Stimulated activated CD8-positive, alpha-beta memory T cell treated with anti-CD3 and anti-CD28 coated beads, Interleukin-15, amount 100 ng/mL, for 48 hours (primary cell): ENCODE measurements at regions not wholly inside any gene's neighbourhood (a gene's known extent, or its start where the extent isn't known, plus 50 kb on each side); places are given as distances from the start of the nearest gene placed in this dataset.

Source experiments
- DNase-seq, 2 donors: peaks; one replicate each; pipeline ENCODE4 v3.0.0-alpha.2; 2020; ENCODE audit warnings: low read depth in 2 of 2

GRCh38 chr1:29845910-29846309 is 609.6 kb downstream of the PTPRU start:
- DNase-seq = no peak

DNA sequence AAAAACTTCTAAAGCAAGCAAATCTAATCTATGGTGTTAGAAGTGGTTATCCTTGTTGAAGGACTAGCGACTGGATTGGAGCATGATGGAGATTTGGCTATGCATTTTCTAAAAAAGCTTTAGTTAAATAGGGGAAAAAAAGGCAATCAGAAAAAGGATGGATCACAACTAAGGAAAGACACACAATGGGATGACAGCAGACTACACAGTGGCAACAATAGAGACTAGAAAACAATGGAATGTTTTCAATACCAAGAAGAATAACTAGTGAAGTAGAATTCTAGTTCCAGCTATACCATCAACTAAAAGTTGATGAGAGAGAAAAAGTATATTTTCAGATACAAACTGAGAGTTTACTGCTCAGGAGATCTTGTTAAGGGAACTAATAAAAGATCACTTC is 605.8 kb downstream of the PTPRU start:
- no peak for DNase-seq

DNA sequence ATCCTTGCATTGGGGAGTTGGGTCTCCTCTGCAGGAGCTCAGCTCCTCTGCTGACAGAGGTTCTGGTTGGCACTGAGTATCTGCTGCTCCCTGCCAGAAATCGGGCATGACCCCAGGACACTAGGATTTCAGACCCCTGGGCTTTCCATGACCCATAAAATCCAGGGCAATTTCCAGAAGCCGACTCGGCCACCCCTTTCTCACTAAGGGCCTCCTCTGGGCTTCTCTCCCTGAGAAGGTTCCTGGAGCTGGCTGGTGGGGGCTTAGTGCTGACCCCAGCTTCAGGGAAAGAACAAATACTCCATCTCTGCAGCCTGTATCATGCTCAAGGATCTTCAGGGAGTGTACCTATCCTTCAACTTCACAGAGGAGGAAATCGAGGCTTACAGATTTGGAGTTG is 603.4 kb downstream of the PTPRU start:
- DNase-seq = no peak

DNA sequence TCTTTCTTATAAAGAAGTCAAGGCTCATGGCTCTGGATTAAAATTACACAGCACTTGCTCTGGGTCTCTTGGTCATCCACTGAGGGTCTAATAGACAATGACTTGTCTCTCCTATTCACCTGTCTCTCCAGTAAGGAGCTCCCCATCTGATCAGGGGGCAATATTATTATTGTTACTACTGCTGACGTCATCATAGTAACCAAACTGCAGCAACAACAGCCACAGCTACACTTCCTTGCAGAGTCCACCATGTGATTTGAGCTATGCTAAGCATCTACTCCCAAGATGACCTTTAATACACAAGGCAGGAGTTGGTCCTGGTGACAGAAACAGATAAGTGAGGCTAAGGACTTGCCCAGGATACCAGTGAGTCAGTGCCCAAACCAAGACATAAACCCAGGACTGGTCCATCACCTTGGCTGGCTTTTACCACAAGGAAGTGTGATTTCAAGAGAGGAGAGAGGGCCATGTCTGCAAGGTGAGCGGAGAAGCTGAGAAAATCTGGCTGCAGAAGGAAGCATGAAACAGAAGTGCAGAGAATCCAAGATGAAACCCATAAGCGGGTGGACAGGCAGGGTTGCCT is 602.5 kb downstream of the PTPRU start:
- no peak for DNase-seq

DNA sequence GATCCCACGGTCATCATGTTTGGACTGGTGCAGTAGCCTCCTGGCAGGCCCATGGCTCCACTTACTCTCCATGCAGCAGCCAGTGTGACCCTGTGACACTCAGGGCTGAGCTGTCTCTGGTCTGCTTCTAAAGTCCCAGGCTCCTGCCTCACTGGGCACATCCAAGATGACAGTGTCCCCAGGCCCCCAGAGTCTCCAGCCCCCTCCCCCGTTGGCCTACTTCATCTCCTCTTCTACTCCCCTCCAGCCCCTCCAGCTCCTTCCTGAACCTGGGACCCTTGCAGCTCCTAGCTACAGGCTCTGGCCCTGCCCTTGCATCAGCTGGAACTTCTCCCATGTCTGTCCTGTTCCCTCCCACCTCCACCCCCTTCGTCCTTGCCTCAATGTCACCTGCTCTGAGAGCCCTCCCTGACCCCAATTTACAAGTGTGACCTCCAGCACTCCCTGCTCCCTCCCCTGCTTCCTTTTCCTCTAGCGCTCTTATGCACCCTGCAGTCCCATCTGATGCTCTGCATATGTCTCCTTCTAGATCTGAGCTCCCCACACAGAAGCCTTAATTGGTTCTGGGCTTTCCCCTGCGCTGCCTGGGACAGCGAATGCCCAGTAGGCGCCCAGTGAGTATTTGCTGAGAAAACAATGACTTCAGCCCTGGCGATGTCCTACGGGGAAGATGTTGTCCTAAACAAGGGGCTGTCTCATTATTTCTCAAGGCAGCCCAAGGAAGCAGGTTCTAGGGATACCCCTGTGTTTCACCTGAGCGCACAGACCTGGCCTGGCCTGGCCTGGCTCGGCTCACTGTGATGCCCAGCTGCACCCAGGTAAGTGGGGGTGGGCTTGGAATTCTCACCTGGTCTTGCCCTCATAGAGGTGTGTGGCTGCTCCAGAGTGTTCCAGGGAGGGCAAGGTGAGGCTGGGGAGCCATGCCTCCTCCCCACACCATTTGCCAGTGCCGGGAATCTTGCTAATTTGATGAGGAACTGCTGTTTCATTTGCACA is 600.6 kb downstream of the PTPRU start:
- DNase-seq = no peak

- no peak for DNase-seq
These were observed 599.6 kb downstream of the PTPRU start for GRCh38 chr1:29835874-29836273.

GRCh38 chr1:29835406-29835805 is 599.1 kb downstream of the PTPRU start:
- DNase-seq = no peak

- DNase-seq = no peak
These were observed 597.3 kb downstream of the PTPRU start for GRCh38 chr1:29833581-29833980.

- DNase-seq = no peak
These were observed 596.6 kb downstream of the PTPRU start for GRCh38 chr1:29832936-29833335.

DNA sequence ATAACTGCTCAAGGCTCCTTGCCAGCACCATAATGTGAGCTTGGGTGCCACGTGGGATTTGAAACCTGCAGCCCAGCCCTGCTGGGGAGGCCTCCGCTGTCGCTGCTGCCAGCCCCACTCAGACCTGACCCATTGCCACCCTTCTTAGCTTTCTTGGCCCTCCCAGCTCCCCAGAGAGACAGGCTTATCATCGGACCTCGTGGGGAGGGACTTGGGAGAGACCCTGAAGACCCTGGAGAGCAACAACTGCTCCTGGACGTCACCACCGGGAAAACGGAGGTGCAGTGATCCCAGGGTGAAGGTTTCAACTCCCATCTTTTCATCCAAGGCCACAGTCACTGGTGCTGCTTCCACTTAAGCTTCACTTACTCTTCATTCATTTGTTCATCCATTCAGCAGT is 596.1 kb downstream of the PTPRU start:
- DNase-seq = no peak

DNA sequence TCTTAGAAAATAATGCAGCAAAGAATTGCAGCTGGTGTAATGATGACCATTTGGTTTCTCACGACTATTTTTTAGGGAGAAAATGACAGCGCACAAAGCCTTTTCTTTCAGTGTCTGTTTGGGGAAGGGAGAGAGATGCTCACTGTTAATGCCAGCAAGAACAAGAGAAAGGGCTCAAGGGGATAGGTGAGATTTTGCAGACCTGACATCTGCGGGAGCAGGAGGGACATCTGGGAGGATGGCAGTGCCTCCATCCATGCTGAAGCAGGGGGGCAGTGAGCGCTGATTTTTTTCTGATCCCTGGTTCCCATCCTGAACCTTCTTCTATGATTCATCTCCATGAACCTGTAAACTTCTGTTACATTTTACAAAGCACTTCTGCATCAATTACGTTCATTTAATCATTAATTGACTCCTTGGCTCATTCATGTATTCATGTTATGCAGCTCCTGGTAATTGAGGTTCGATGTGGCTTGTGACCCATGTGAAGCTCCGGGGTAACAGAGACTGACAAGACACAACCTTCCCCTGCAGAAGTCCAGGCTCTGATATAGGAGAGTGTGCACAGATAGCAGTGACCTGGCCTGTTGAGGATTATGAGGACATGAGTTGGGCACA is 595.3 kb downstream of the PTPRU start:
- no peak for DNase-seq

DNA sequence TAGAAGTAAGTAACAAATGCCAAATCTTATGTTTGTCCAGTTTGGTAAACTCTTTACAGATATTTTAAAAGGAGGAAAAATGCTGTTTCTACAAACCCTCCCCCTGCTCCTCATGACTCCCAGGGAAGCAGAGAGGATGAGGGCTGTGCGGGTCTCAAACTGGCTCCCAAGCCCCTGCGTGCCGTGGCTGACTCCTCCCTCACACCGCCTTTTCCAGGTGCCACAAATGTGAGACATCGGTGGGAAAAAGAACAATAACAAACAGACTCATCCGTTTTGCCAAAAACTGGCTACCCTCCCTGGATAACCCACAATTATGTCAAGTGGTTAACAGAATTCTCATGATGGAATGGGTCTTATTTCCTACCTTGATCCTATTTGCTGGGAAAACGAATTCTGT is 594.6 kb downstream of the PTPRU start:
- no peak for DNase-seq

DNA sequence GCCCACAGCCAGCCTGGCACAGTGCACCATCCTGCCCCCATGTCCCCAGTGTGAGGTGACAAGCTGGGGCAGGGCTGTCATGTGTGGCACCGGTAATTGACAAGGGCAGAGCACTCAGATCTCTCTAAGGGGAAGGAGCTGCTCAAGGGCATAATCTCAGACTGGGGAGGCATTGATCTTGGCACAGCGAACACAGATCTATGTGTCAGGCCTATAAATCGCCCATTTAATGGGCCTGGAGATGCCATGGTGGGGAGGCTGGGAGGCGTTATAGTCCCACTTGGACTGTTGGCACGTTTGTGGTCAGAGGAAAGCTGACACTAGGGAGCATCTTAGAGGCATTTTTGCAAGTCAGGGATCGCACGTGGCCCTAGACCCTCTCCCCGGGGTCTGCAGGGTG is 594.1 kb downstream of the PTPRU start:
- DNase-seq = no peak

DNA sequence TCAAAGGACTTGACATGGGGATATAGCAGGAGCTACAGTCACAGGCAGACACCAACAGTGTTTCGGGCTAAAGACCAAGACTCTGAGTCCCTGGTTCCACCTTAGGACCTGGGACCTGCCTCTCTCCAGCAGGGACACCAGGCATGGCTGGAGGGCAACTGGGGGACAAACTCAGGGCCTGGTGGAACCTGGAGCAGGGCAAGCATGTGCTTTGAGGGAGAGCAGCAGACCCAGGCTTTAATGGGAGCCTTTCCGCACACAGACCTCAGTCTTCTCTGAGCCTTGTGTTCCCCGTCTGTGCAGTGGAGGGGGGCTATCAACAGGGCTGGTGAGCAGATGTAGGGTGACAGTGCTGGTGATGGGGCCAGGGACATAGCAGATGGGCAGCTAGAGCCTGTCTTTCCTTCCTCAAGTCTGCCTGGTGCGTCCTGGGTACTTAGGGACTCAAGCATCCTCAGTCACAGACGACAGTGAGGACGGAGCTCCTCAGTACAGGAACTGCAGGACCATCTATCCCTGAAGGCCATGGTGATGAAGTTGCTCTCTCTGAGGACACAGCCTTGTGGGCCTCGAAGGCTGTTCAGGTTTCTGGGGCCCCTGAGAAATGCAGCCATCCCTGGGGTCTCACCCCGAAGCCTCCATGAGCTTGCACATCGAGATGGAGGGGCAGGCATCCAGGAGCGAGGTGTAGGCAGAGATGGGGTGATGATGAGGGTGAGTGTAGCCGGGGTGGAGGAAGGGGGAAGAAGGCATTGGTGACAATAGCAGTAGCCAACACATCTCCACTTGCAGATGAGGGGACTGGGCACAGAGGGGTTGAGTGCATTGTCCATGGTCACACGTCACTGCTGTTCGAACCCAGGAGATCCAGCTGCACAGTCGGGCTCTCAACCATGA is 593.4 kb downstream of the PTPRU start:
- no peak for DNase-seq

- DNase-seq = no peak
These were observed 592.5 kb downstream of the PTPRU start for GRCh38 chr1:29828526-29829447.

- DNase-seq = no peak
These were observed 591.6 kb downstream of the PTPRU start for GRCh38 chr1:29827801-29828525.

- no peak for DNase-seq
These were observed 591.0 kb downstream of the PTPRU start for GRCh38 chr1:29827237-29827750.

GRCh38 chr1:29826646-29827045 is 590.3 kb downstream of the PTPRU start:
- DNase-seq = no peak

DNA sequence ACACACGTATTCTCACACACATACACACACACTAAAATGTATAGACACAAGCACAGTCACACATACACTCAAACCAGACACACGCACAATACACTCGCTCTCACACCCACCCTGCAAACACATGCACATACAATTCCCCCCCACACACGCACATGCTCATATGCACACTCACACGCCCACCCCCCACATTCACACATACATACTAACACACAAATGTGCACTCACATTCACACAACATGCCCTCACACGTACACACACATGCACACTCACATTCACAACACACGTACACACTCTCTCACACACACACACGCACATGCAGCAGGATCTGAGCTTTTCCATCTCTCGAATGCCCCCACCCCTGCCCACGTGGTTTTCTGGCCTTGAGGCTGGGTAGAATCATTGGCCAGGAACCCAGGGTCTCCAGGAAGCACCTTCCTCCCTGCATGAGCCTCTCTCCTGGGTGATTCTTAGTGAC is 589.7 kb downstream of the PTPRU start:
- DNase-seq = no peak
